A673 (cell line): ENCODE measurements at regions not wholly inside any gene's neighbourhood (a gene's known extent, or its start where the extent isn't known, plus 50 kb on each side); places are given as distances from the start of the nearest gene placed in this dataset.
A peak's percentile ranks its signal among the peaks of the same experiment; 100 is the strongest.

ENCODE experiments used
- BruUV-seq: library from RNA; stranded (reverse); fragments of 400-500 nt; replicated peaks from 2 replicates; lab custom pipeline; 2021; lab: Mats Ljungman, UMichigan
- CTCF ChIA-PET: fragments of 300-600 bp; sonication (Branson Sonifier 250); formaldehyde crosslinking; loops from one replicate; lab custom pipeline; 2022; ENCODE audit warnings: antibody characterized with exemption; lab: Charles Lee
- POLR2A ChIA-PET: fragments of 300-600 bp; sonication (Branson Sonifier 250); formaldehyde crosslinking; loops from one replicate; lab custom pipeline; 2022; ENCODE audit warnings: antibody characterized with exemption; ENCODE audit not compliant: low non-redundant PET; lab: Charles Lee
- DNase-seq: peaks from one replicate; pipeline ENCODE4 v3.0.0-alpha.2; 2015; ENCODE audit warnings: low spot score
- H3K27ac ChIP-seq: fragments of 200-600 bp; sonication (generic); 2 replicates; pipeline ENCODE4 v1.5.1; 2016; ENCODE audit warnings: mixed run types, low read depth, mild to moderate bottlenecking, mixed read lengths, antibody characterized with exemption, low read length; ENCODE audit not compliant: poor library complexity, severe bottlenecking
- H3K27me3 ChIP-seq: fragments of 200-600 bp; sonication (generic); replicated peaks from 2 replicates; pipeline ENCODE4 v1.6.1; 2017; ENCODE audit warnings: mixed run types, low read depth, mild to moderate bottlenecking, mixed read lengths, antibody characterized with exemption, low read length; ENCODE audit not compliant: insufficient read depth, poor library complexity
- H3K36me3 ChIP-seq: fragments of 200-600 bp; sonication (generic); 2 replicates; pipeline ENCODE4 v1.6.1; 2016; ENCODE audit warnings: mixed run types, mild to moderate bottlenecking, mixed read lengths, antibody characterized with exemption, low read length; ENCODE audit not compliant: insufficient read depth, poor library complexity, severe bottlenecking
- H3K4me1 ChIP-seq: fragments of 200-600 bp; sonication (generic); 2 replicates; pipeline ENCODE4 v1.6.1; 2017; ENCODE audit warnings: mixed run types, mild to moderate bottlenecking, mixed read lengths, antibody characterized with exemption, low read length; ENCODE audit not compliant: insufficient read depth, poor library complexity, severe bottlenecking
- H3K4me3 ChIP-seq: fragments of 200-600 bp; sonication (generic); 2 replicates; pipeline ENCODE4 v1.5.1; 2016; ENCODE audit warnings: low read depth, mixed run types, mild to moderate bottlenecking, mixed read lengths, low read length; ENCODE audit not compliant: poor library complexity, severe bottlenecking
- H3K9me3 ChIP-seq: fragments of 200-600 bp; sonication (generic); 2 replicates; pipeline ENCODE4 v1.6.1; 2016; ENCODE audit warnings: mixed run types, low read depth, mild to moderate bottlenecking, mixed read lengths, antibody characterized with exemption, low read length; ENCODE audit not compliant: poor library complexity, severe bottlenecking
- CTCF ChIP-seq: fragments of 300-800, 200-600 bp; sonication (generic); conservative IDR thresholded peaks from 2 replicates; pipeline ENCODE4 v1.5.1; 2017; ENCODE audit warnings: low read depth, mild to moderate bottlenecking, antibody characterized with exemption, low read length, moderate library complexity, mixed read lengths
- EZH2 ChIP-seq: fragments of 200-600 bp; sonication (generic); IDR thresholded peaks from 2 replicates; pipeline ENCODE4 v1.6.1; 2017; ENCODE audit warnings: borderline replicate concordance, low read depth, mild to moderate bottlenecking, mixed read lengths, antibody characterized with exemption, low read length; ENCODE audit not compliant: poor library complexity, severe bottlenecking
- intact Hi-C: fragments of 100-400 bp; cut with micrococcal nuclease; formaldehyde crosslinking; loops from one replicate; pipeline ENCODE4 v1.10.0; 2022; ENCODE audit not compliant: unreplicated experiment

DNA sequence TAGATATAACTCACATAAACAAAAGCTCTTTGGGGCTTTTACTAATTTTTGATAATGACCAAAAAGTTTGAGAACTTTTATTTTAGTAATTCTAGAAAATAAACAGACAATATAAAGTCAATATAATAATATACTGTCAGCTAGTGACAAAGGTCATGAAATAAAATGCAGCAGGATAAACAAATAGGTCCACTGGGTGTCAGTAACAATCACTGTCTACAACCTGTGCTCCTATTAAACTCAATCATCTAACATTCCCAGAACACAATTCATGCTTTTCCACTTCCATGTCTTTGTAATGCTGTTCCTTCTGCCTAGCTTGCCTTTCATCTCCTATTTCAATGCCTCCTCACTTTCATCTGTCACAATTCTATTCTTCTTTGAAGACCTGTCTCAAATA is 186.1 kb downstream of the GIPC2 start:
- Histone ChIP-seq H3K27ac (no peak overlapping the region), H3K4me3 (no peak overlapping the region), H3K36me3 (no peaks in the 10 kb centered on the region), H3K4me1 (no peaks in the 10 kb centered on the region), H3K9me3 (no peaks in the 10 kb centered on the region), H3K27me3 (no peaks in the 10 kb centered on the region)
- BruUV-seq, result no TSS peak
- intact Hi-C loops, result no loop called here
- DNase-seq, result no peak
- TF ChIP-seq EZH2, result no peak
- TF ChIP-seq CTCF, result no peak
- CTCF ChIA-PET, result no interaction called here
- POLR2A ChIA-PET, result no interaction called here

DNA sequence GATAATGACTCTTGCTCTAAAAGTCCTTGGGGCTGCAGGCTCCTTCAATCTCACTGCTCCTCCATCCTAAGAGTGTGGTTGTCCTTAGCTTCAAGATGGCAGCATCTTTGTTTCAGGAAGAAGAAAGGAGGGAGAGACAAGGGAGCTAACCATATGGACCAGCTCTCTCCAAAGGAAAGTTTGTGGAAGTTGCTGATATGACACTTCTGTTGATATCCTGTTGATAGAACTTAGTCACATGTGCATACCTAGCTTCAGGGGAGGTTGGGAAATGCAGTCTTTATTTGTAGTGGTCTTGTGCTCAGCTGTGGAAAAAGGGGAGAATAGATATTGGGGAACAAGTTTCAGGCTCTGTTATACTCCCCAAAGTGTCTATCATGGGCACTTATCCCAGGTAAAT is 186.9 kb downstream of the GIPC2 start:
- TF ChIP-seq EZH2 (no peak), CTCF (no peak)
- ChIA-PET POLR2A (no interaction called here), CTCF (no interaction called here)
- Histone ChIP-seq H3K27ac (no peak overlapping the region), H3K9me3 (no peaks in the 10 kb centered on the region), H3K36me3 (no peaks in the 10 kb centered on the region), H3K4me1 (no peaks in the 10 kb centered on the region), H3K4me3 (no peak overlapping the region), H3K27me3 (no peaks in the 10 kb centered on the region)
- BruUV-seq, result no TSS peak
- no peak for DNase-seq
- intact Hi-C loops, result no loop called here

DNA sequence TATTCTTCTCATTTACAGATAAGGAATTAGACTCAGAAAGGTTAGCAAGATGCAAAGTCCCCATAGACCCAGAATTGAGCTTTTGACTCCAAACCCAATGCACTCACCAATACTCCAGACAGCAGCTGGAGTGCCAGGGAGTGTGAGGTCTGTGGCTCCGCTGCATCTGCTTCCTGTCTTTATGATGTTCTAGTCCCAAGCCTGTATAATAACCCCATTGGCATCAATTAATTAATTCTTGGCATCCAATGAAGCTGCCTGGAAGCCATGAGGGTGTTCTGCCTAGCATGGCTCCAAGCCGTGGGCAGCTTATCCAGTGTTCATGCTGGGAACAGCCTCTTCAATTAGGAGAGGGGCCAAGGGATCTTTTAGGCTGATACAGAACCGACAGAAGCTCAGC is 188.7 kb downstream of the GIPC2 start:
- Histone ChIP-seq H3K4me1 (no peaks in the 10 kb centered on the region), H3K9me3 (no peaks in the 10 kb centered on the region), H3K36me3 (no peaks in the 10 kb centered on the region), H3K27me3 (no peaks in the 10 kb centered on the region), H3K27ac (no peak overlapping the region), H3K4me3 (no peak overlapping the region)
- BruUV-seq, result no TSS peak
- TF ChIP-seq EZH2, result no peak
- TF ChIP-seq CTCF, result no peak
- ChIA-PET CTCF (no interaction called here), POLR2A (no interaction called here)
- intact Hi-C loops, result no loop called here
- DNase-seq, result peak; percentile 14
